PC-3 (cell line): ENCODE measurements at regions not wholly inside any gene's neighbourhood (a gene's known extent, or its start where the extent isn't known, plus 50 kb on each side); places are given as distances from the start of the nearest gene placed in this dataset.

ENCODE experiments used
- ATAC-seq: fragments of 200-7000 bp; cut with Tn5 transposase; 2 replicates; pipeline ENCODE4 v1.9.1; 2020; ENCODE audit warnings: mild to moderate bottlenecking, moderate library complexity
- BruUV-seq: library from RNA; stranded (reverse); fragments of 400-500 nt; replicated peaks from 2 replicates; lab custom pipeline; 2021; lab: Mats Ljungman, UMichigan
- CTCF ChIA-PET: fragments of 300-600 bp; sonication (Branson Sonifier 250); formaldehyde crosslinking; loops from one replicate; lab custom pipeline; 2022; ENCODE audit warnings: antibody characterized with exemption; lab: Charles Lee
- POLR2A ChIA-PET: fragments of 300-600 bp; sonication (Branson Sonifier 250); formaldehyde crosslinking; loops from one replicate; lab custom pipeline; 2022; ENCODE audit warnings: antibody characterized with exemption; ENCODE audit not compliant: unreplicated experiment; lab: Charles Lee
- DNase-seq: peaks from one replicate; pipeline ENCODE4 v3.0.0-alpha.2; 2015
- H2AFZ ChIP-seq: fragments of 300-600 bp; sonication (generic); 2 replicates; pipeline ENCODE4 v1.6.0; 2016; ENCODE audit warnings: antibody characterized with exemption, low read length
- H3F3A ChIP-seq: fragments of 300-600 bp; sonication (generic); one replicate; pipeline ENCODE4 v1.6.0; 2017; ENCODE audit warnings: antibody characterized with exemption, low read length, control low read depth, mild to moderate bottlenecking; ENCODE audit not compliant: unreplicated experiment
- H3K27ac ChIP-seq: fragments of 300-600 bp; sonication (generic); 2 replicates; pipeline ENCODE4 v1.5.1; 2016; ENCODE audit warnings: mild to moderate bottlenecking, low read length
- H3K27me3 ChIP-seq: fragments of 300-600 bp; sonication (generic); 2 replicates; pipeline ENCODE4 v1.6.1; 2016; ENCODE audit warnings: low read length, mixed read lengths
- H3K36me3 ChIP-seq: fragments of 300-600 bp; sonication (generic); 2 replicates; pipeline ENCODE4 v1.6.1; 2016; ENCODE audit warnings: low read depth, mixed run types, low read length, mixed read lengths
- H3K4me1 ChIP-seq: fragments of 300-600 bp; sonication (generic); 2 replicates; pipeline ENCODE4 v1.5.1; 2016; ENCODE audit warnings: low read length; ENCODE audit not compliant: insufficient read depth
- H3K4me2 ChIP-seq: fragments of 300-600 bp; sonication (generic); 2 replicates; pipeline ENCODE4 v1.6.0; 2016; ENCODE audit warnings: low read length
- H3K4me3 ChIP-seq: fragments of 300-600 bp; sonication (generic); 2 replicates; pipeline ENCODE4 v1.5.1; 2016; ENCODE audit warnings: mild to moderate bottlenecking, low read length, mixed read lengths
- H3K79me2 ChIP-seq: fragments of 300-600 bp; sonication (generic); 2 replicates; pipeline ENCODE4 v1.6.1; 2017; ENCODE audit warnings: low read length, mixed read lengths
- H3K9ac ChIP-seq: fragments of 300-600 bp; sonication (generic); 2 replicates; pipeline ENCODE4 v1.6.0; 2016; ENCODE audit warnings: mild to moderate bottlenecking, low read length
- H3K9me2 ChIP-seq: fragments of 300-600 bp; sonication (generic); replicated peaks from 2 replicates; pipeline ENCODE4 v1.6.1; 2016; ENCODE audit warnings: mixed run types, low read length, mixed read lengths
- H3K9me3 ChIP-seq: fragments of 300-600 bp; sonication (generic); 2 replicates; pipeline ENCODE4 v1.6.1; 2016; ENCODE audit warnings: low read length, mixed read lengths
- H4K20me1 ChIP-seq: fragments of 300-600 bp; sonication (generic); 2 replicates; pipeline ENCODE4 v1.6.1; 2016; ENCODE audit warnings: low read length, mixed read lengths
- CTCF ChIP-seq: fragments of 300-600 bp; sonication (generic); conservative IDR thresholded peaks from 2 replicates; pipeline ENCODE4 v1.5.1; 2017; ENCODE audit warnings: antibody characterized with exemption, low read depth, mild to moderate bottlenecking, low read length
- EZH2 ChIP-seq: fragments of 300-600 bp; sonication (generic); IDR thresholded peaks from one replicate; pipeline ENCODE4 v1.6.1; 2017; ENCODE audit warnings: antibody characterized with exemption, mild to moderate bottlenecking, low read length; ENCODE audit not compliant: unreplicated experiment
- EZH2phosphoT487 ChIP-seq: fragments of 300-600 bp; sonication (generic); IDR thresholded peaks from 2 replicates; pipeline ENCODE4 v1.6.1; 2018; ENCODE audit warnings: mild to moderate bottlenecking, antibody characterized with exemption, low read length, borderline replicate concordance
- intact Hi-C: fragments of 100-400 bp; cut with micrococcal nuclease; formaldehyde crosslinking; loops from 2 replicates; pipeline ENCODE4 v1.9.0; 2023

GRCh38 chr6:141969201-141969600 is 163.5 kb upstream of the GJE1 start:
- Histone ChIP-seq H3K9ac (no peak overlapping the region), H3K9me2 (no peaks in the 10 kb centered on the region), H3K79me2 (no peaks in the 10 kb centered on the region), H2AFZ (no peak overlapping the region), H3K27me3 (no peaks in the 10 kb centered on the region), H3F3A (no peaks in the 10 kb centered on the region), H3K36me3 (no peaks in the 10 kb centered on the region), H4K20me1 (no peaks in the 10 kb centered on the region), H3K4me1 (no peaks in the 10 kb centered on the region), H3K27ac (no peak overlapping the region), H3K4me2 (no peak overlapping the region), H3K4me3 (no peak overlapping the region), H3K9me3 (no peaks in the 10 kb centered on the region)
- TF ChIP-seq EZH2phosphoT487 (no peak), CTCF (no peak), EZH2 (no peak)
- no TSS peak for BruUV-seq
- POLR2A ChIA-PET = no interaction called here
- CTCF ChIA-PET = no interaction called here
- ATAC-seq (no peak), DNase-seq (no peak)
- intact Hi-C loops = no loop called here

- no peak overlapping the region for H3K27ac ChIP-seq
- DNase-seq (no peak), ATAC-seq (no peak)
- H3K36me3 ChIP-seq = no peaks in the 10 kb centered on the region
- no peaks in the 10 kb centered on the region for H3K9me3 ChIP-seq
- H2AFZ ChIP-seq = no peak overlapping the region
- TF ChIP-seq EZH2phosphoT487 (no peak), EZH2 (no peak), CTCF (no peak)
- H3K27me3 ChIP-seq = no peaks in the 10 kb centered on the region
- H3K9me2 ChIP-seq = no peaks in the 10 kb centered on the region
- POLR2A ChIA-PET = no interaction called here
- no peaks in the 10 kb centered on the region for H3K79me2 ChIP-seq
- no peaks in the 10 kb centered on the region for H4K20me1 ChIP-seq
- no peaks in the 10 kb centered on the region for H3K4me1 ChIP-seq
- no peaks in the 10 kb centered on the region for H3F3A ChIP-seq
- H3K4me3 ChIP-seq = no peak overlapping the region
- no peak overlapping the region for H3K4me2 ChIP-seq
- no peak overlapping the region for H3K9ac ChIP-seq
- intact Hi-C loops = no loop called here
- CTCF ChIA-PET = no interaction called here
- no TSS peak for BruUV-seq
Observed at GRCh38 chr6:141968632-141969031, 164.1 kb upstream of the GJE1 start.

- intact Hi-C loops = no loop called here
- H3K27ac ChIP-seq = no peak overlapping the region
- no peak for DNase-seq
- H3F3A ChIP-seq = no peaks in the 10 kb centered on the region
- H3K9me2 ChIP-seq = no peaks in the 10 kb centered on the region
- no peak overlapping the region for H3K9ac ChIP-seq
- no peak for ATAC-seq
- no peaks in the 10 kb centered on the region for H3K27me3 ChIP-seq
- H4K20me1 ChIP-seq = no peaks in the 10 kb centered on the region
- H3K36me3 ChIP-seq = no peaks in the 10 kb centered on the region
- no peak overlapping the region for H2AFZ ChIP-seq
- ChIA-PET POLR2A (no interaction called here), CTCF (no interaction called here)
- TF ChIP-seq EZH2phosphoT487 = no peak
- no peak for TF ChIP-seq EZH2
- TF ChIP-seq CTCF = no peak
- H3K4me2 ChIP-seq = no peak overlapping the region
- no peak overlapping the region for H3K4me3 ChIP-seq
- no peaks in the 10 kb centered on the region for H3K79me2 ChIP-seq
- H3K4me1 ChIP-seq = no peaks in the 10 kb centered on the region
- no peaks in the 10 kb centered on the region for H3K9me3 ChIP-seq
- BruUV-seq = no TSS peak
Observed at GRCh38 chr6:141965016-141965545, 167.6 kb upstream of the GJE1 start.
